KOPT-K1 (cell line): ENCODE measurements at regions not wholly inside any gene's neighbourhood (a gene's known extent, or its start where the extent isn't known, plus 50 kb on each side); places are given as distances from the start of the nearest gene placed in this dataset.
"Not testable (repeated sequence)": the region's sequence is repeated elsewhere in the genome, so short reads cannot be mapped to it uniquely, and the experiment has no call there.

Experiments
- H3K27ac ChIP-seq: fragments of 200-600 bp; sonication (generic); 2 replicates; pipeline ENCODE4 v1.5.1; 2016; ENCODE audit warnings: antibody characterized with exemption, mild to moderate bottlenecking, low read depth, low read length; ENCODE audit not compliant: poor library complexity, severe bottlenecking
- H3K36me3 ChIP-seq: fragments of 200-600 bp; sonication (generic); 2 replicates; pipeline ENCODE4 v1.5.1; 2017; ENCODE audit warnings: antibody characterized with exemption, mild to moderate bottlenecking, low read length, moderate library complexity; ENCODE audit not compliant: insufficient read depth
- H3K9me3 ChIP-seq: fragments of 200-600 bp; sonication (generic); 2 replicates; pipeline ENCODE4 v1.5.1; 2017; ENCODE audit warnings: antibody characterized with exemption, low read length, mild to moderate bottlenecking; ENCODE audit not compliant: insufficient read depth, poor library complexity, severe bottlenecking

GRCh38 chr10:61197057-61197456 lies 253.1 kb upstream of the RHOBTB1 start:
- Histone ChIP-seq H3K27ac (no peak overlapping the region), H3K36me3 (no peaks in the 10 kb centered on the region), H3K9me3 (peaks cover 14% of the 10 kb centered on the region)

- H3K36me3 ChIP-seq = no peaks in the 10 kb centered on the region
- peaks cover 21% of the 10 kb centered on the region for H3K9me3 ChIP-seq
- no peak overlapping the region for H3K27ac ChIP-seq
These were observed 251.2 kb upstream of the RHOBTB1 start for GRCh38 chr10:61195211-61195610.

- peaks cover 21% of the 10 kb centered on the region for H3K9me3 ChIP-seq
- not testable (repeated sequence) for H3K36me3 ChIP-seq, H3K27ac ChIP-seq
These were observed 248.6 kb upstream of the RHOBTB1 start for GRCh38 chr10:61192589-61192988.

GRCh38 chr10:61192042-61192441 lies 248.1 kb upstream of the RHOBTB1 start:
- H3K36me3 ChIP-seq = no peaks in the 10 kb centered on the region
- H3K9me3 ChIP-seq = peaks cover 21% of the 10 kb centered on the region
- no peak overlapping the region for H3K27ac ChIP-seq

GRCh38 chr10:61189912-61190311 lies 245.9 kb upstream of the RHOBTB1 start:
- H3K27ac ChIP-seq = no peak overlapping the region

GRCh38 chr10:61188691-61189090 lies 244.7 kb upstream of the RHOBTB1 start:
- H3K27ac ChIP-seq = no peak overlapping the region
- H3K9me3 ChIP-seq = peaks cover 21% of the 10 kb centered on the region
- H3K36me3 ChIP-seq = no peaks in the 10 kb centered on the region

More at GRCh38 chr10:61189912-61190311, 245.9 kb upstream of the RHOBTB1 start:
- H3K9me3 ChIP-seq = peaks cover 21% of the 10 kb centered on the region
- H3K36me3 ChIP-seq = no peaks in the 10 kb centered on the region

GRCh38 chr10:61188101-61188500 lies 244.1 kb upstream of the RHOBTB1 start:
- Histone ChIP-seq H3K27ac (no peak overlapping the region), H3K9me3 (peaks cover 15% of the 10 kb centered on the region), H3K36me3 (no peaks in the 10 kb centered on the region)

- Histone ChIP-seq H3K27ac (no peak overlapping the region), H3K36me3 (no peaks in the 10 kb centered on the region), H3K9me3 (peaks cover 12% of the 10 kb centered on the region)
These were observed 243.6 kb upstream of the RHOBTB1 start for GRCh38 chr10:61187601-61188000.

GRCh38 chr10:61186408-61186807 lies 242.4 kb upstream of the RHOBTB1 start:
- no peaks in the 10 kb centered on the region for H3K36me3 ChIP-seq
- H3K9me3 ChIP-seq = peaks cover under 1% of the 10 kb centered on the region
- no peak overlapping the region for H3K27ac ChIP-seq

- H3K9me3 ChIP-seq = no peaks in the 10 kb centered on the region
- H3K36me3 ChIP-seq = no peaks in the 10 kb centered on the region
- H3K27ac ChIP-seq = no peak overlapping the region
These were observed 240.4 kb upstream of the RHOBTB1 start for GRCh38 chr10:61184429-61184828.

GRCh38 chr10:61183967-61184366 lies 240.0 kb upstream of the RHOBTB1 start:
- Histone ChIP-seq H3K27ac (no peak overlapping the region), H3K36me3 (no peaks in the 10 kb centered on the region), H3K9me3 (no peaks in the 10 kb centered on the region)

- no peaks in the 10 kb centered on the region for H3K36me3 ChIP-seq
- H3K9me3 ChIP-seq = no peaks in the 10 kb centered on the region
- no peak overlapping the region for H3K27ac ChIP-seq
These were observed 237.8 kb upstream of the RHOBTB1 start for GRCh38 chr10:61181832-61182231.

GRCh38 chr10:61179771-61180170 lies 235.8 kb upstream of the RHOBTB1 start:
- Histone ChIP-seq H3K36me3 (no peaks in the 10 kb centered on the region), H3K9me3 (no peaks in the 10 kb centered on the region), H3K27ac (no peak overlapping the region)

GRCh38 chr10:61176424-61176823 lies 232.4 kb upstream of the RHOBTB1 start:
- Histone ChIP-seq H3K36me3 (no peaks in the 10 kb centered on the region), H3K27ac (no peak overlapping the region), H3K9me3 (no peaks in the 10 kb centered on the region)

GRCh38 chr10:61175316-61175715 lies 231.3 kb upstream of the RHOBTB1 start:
- Histone ChIP-seq H3K9me3 (no peaks in the 10 kb centered on the region), H3K27ac (no peak overlapping the region), H3K36me3 (no peaks in the 10 kb centered on the region)

GRCh38 chr10:61173450-61173849 lies 229.5 kb upstream of the RHOBTB1 start:
- Histone ChIP-seq H3K36me3 (no peaks in the 10 kb centered on the region), H3K27ac (no peak overlapping the region), H3K9me3 (no peaks in the 10 kb centered on the region)
